Mesenchymal stem cell (in vitro differentiated cells and primary cell): ENCODE measurements at regions not wholly inside any gene's neighbourhood (a gene's known extent, or its start where the extent isn't known, plus 50 kb on each side); places are given as distances from the start of the nearest gene placed in this dataset.

Source experiments
- DNase-seq: peaks from one replicate; pipeline ENCODE4 v3.0.0-alpha.2; 2013
- H2AFZ ChIP-seq: one replicate; pipeline ENCODE4 v1.6.1; 2013; ENCODE audit warnings: low read depth, mild to moderate bottlenecking, control low read depth, inconsistent platforms, low read length, moderate library complexity
- H2AK5ac ChIP-seq: 2 replicates; pipeline ENCODE4 v1.6.1; 2013; ENCODE audit warnings: low read length, moderate library complexity, mild to moderate bottlenecking, inconsistent platforms; ENCODE audit not compliant: severe bottlenecking
- H2BK120ac ChIP-seq: one replicate; pipeline ENCODE4 v1.6.1; 2013; ENCODE audit warnings: low read depth, mild to moderate bottlenecking, inconsistent platforms, low read length, moderate library complexity
- H2BK12ac ChIP-seq, 2 experiments: one replicate each; pipeline ENCODE4 v1.6.1; 2013; ENCODE audit warnings: inconsistent platforms in 2 of 2, low read length in 2 of 2, mild to moderate bottlenecking in 2 of 2, moderate library complexity in 2 of 2, control low read depth in 1 of 2
- H2BK15ac ChIP-seq: one replicate; pipeline ENCODE4 v1.6.1; 2013; ENCODE audit warnings: mild to moderate bottlenecking, low read depth, inconsistent platforms; ENCODE audit not compliant: poor library complexity, severe bottlenecking
- H2BK5ac ChIP-seq: 2 replicates; pipeline ENCODE4 v1.6.1; 2013; ENCODE audit warnings: low read depth, mild to moderate bottlenecking, low read length, control low read depth, inconsistent platforms; ENCODE audit not compliant: poor library complexity, severe bottlenecking
- H3K14ac ChIP-seq, 2 experiments: one replicate each; pipeline ENCODE4 v1.6.1; 2013; ENCODE audit warnings: inconsistent platforms in 2 of 2, low read length in 2 of 2, control low read depth in 1 of 2, mild to moderate bottlenecking in 1 of 2, moderate library complexity in 1 of 2
- H3K18ac ChIP-seq, 2 experiments: one replicate each; pipeline ENCODE4 v1.6.1; 2013; ENCODE audit warnings: inconsistent platforms in 2 of 2, low read length in 2 of 2, control low read depth in 1 of 2, low read depth in 1 of 2, mild to moderate bottlenecking in 1 of 2
- H3K23ac ChIP-seq, 2 experiments: one replicate each; pipeline ENCODE4 v1.6.1; 2013; ENCODE audit warnings: inconsistent platforms in 2 of 2, low read length in 2 of 2, mild to moderate bottlenecking in 2 of 2, moderate library complexity in 2 of 2, control low read depth in 1 of 2
- H3K27ac ChIP-seq: 2 replicates; pipeline ENCODE4 v1.5.1; 2013; ENCODE audit warnings: mild to moderate bottlenecking, moderate library complexity, low read length, control low read depth, inconsistent platforms; ENCODE audit not compliant: poor library complexity, severe bottlenecking
- H3K27me3 ChIP-seq, 2 experiments: 2 replicates each; pipeline versions ENCODE4 v1.6.1 to v1.7.0; 2013; ENCODE audit warnings: low read length in 2 of 2, mild to moderate bottlenecking in 2 of 2, moderate library complexity in 2 of 2, control low read depth in 1 of 2, inconsistent platforms in 1 of 2; ENCODE audit not compliant: control insufficient read depth in 1 of 2, insufficient read depth in 1 of 2
- H3K36me3 ChIP-seq, 2 experiments: 2 replicates each; pipeline versions ENCODE4 v1.6.1 to v1.7.0; 2013; ENCODE audit warnings: low read length in 2 of 2, control low read depth in 1 of 2, inconsistent platforms in 1 of 2, low read depth in 1 of 2, mild to moderate bottlenecking in 1 of 2; ENCODE audit not compliant: insufficient read depth in 2 of 2, control insufficient read depth in 1 of 2
- H3K4ac ChIP-seq, 2 experiments: one replicate each; pipeline ENCODE4 v1.6.1; 2013; ENCODE audit warnings: inconsistent platforms in 2 of 2, low read length in 2 of 2, mild to moderate bottlenecking in 2 of 2, moderate library complexity in 2 of 2, control low read depth in 1 of 2, low read depth in 1 of 2
- H3K4me1 ChIP-seq: 2 replicates; pipeline ENCODE4 v1.6.1; 2013; ENCODE audit warnings: low read depth, low read length, control low read depth; ENCODE audit not compliant: control insufficient read depth, insufficient read depth
- H3K4me2 ChIP-seq: 2 replicates; pipeline ENCODE4 v1.6.1; 2013; ENCODE audit warnings: low read length, mild to moderate bottlenecking, inconsistent platforms; ENCODE audit not compliant: poor library complexity, severe bottlenecking
- H3K4me3 ChIP-seq, 2 experiments: 2 replicates each; pipeline versions ENCODE4 v1.5.1 to v1.7.0; 2013; ENCODE audit warnings: low read length in 2 of 2, mild to moderate bottlenecking in 2 of 2, control low read depth in 1 of 2, low read depth in 1 of 2; ENCODE audit not compliant: insufficient read depth in 1 of 2
- H3K79me1 ChIP-seq: replicated peaks from 2 replicates; pipeline ENCODE4 v1.6.1; 2013; ENCODE audit warnings: mild to moderate bottlenecking, control low read depth, low read length, inconsistent platforms; ENCODE audit not compliant: poor library complexity, severe bottlenecking
- H3K9ac ChIP-seq: 2 replicates; pipeline ENCODE4 v1.7.0; 2013; ENCODE audit warnings: mild to moderate bottlenecking, low read length, moderate library complexity
- H3K9me3 ChIP-seq: 2 replicates; pipeline ENCODE4 v1.7.0; 2013; ENCODE audit warnings: mild to moderate bottlenecking, low read length; ENCODE audit not compliant: control insufficient read depth
- H4K8ac ChIP-seq: one replicate; pipeline ENCODE4 v1.6.1; 2013; ENCODE audit warnings: inconsistent platforms, mild to moderate bottlenecking, low read length, moderate library complexity
- H4K91ac ChIP-seq: one replicate; pipeline ENCODE4 v1.6.1; 2013; ENCODE audit warnings: mild to moderate bottlenecking, low read length, inconsistent platforms
- WGBS: methylation state at CpG from one replicate; pipeline ENCODE4 v1.1.7; 2013; ENCODE audit warnings: mixed read lengths; 5-methylcytosine and 5-hydroxymethylcytosine counted together

- Histone ChIP-seq H2AFZ (no peak overlapping the region), H2BK12ac (no peak overlapping the region), H3K4me1 (no peaks in the 10 kb centered on the region), H2BK15ac (no peak overlapping the region), H2AK5ac (no peak overlapping the region), H3K36me3 (no peaks in the 10 kb centered on the region), H2BK5ac (no peak overlapping the region), H3K4me2 (no peak overlapping the region), H3K27ac (no peak overlapping the region), H3K4me3 (no peak overlapping the region), H3K23ac (no peak overlapping the region), H4K8ac (no peak overlapping the region), H3K18ac (no peak overlapping the region), H3K27me3 (no peaks in the 10 kb centered on the region), H3K9ac (no peak overlapping the region), H2BK120ac (no peak overlapping the region), H3K14ac (no peak overlapping the region), H3K4ac (no peak overlapping the region), H3K79me1 (no peaks in the 10 kb centered on the region), H4K91ac (no peak overlapping the region), H3K9me3 (no peaks in the 10 kb centered on the region)
- no peak for DNase-seq
- 100% methylated on average over 2 of the region's 3 CpGs for WGBS
These were observed 143.6 kb downstream of the RCHY1 start for GRCh38 chr4:75370576-75370975.

DNA sequence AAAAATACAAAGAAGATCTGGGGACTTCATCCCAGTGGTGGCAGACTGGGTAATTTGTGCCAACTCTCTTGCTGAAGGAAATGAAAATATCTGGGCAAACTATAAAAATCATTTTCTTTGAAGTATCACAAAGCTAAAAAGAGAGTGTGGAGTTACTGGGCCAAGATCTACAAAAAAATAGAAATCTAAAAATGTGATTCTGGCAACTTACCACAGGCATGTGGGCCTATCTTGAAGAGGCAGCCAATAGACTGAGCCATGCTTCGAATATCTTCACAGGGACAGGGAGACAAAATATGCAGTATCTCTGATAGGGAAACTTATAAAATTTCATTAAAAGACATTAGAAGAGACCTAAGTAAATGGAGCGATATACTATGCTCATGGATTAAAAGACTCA, 168.8 kb downstream of the RCHY1 start:
- H2BK120ac ChIP-seq = no peak overlapping the region
- no peak overlapping the region for H3K18ac ChIP-seq
- H3K4me3 ChIP-seq = no peak overlapping the region
- DNase-seq = peak; percentile 33
- no peak overlapping the region for H3K14ac ChIP-seq
- H3K4me1 ChIP-seq = no peaks in the 10 kb centered on the region
- H3K79me1 ChIP-seq = no peaks in the 10 kb centered on the region
- H3K4me2 ChIP-seq = no peak overlapping the region
- no peaks in the 10 kb centered on the region for H3K36me3 ChIP-seq
- no peak overlapping the region for H4K8ac ChIP-seq
- H3K23ac ChIP-seq = no peak overlapping the region
- peak overlapping the region in 1 of 2 experiments; percentile 41 for H3K4ac ChIP-seq
- WGBS = 38% methylated on average over 1 of the region's 2 CpGs
- H2BK5ac ChIP-seq = no peak overlapping the region
- no peak overlapping the region for H2BK12ac ChIP-seq
- H3K27me3 ChIP-seq = peaks cover 0 to 19% of the 10 kb centered on the region in 2 experiments
- H3K27ac ChIP-seq = no peak overlapping the region
- no peaks in the 10 kb centered on the region for H3K9me3 ChIP-seq
- H4K91ac ChIP-seq = no peak overlapping the region
- H2BK15ac ChIP-seq = no peak overlapping the region
- H2AK5ac ChIP-seq = no peak overlapping the region
- no peak overlapping the region for H2AFZ ChIP-seq
- peak overlapping the region; percentile 53 for H3K9ac ChIP-seq

DNA sequence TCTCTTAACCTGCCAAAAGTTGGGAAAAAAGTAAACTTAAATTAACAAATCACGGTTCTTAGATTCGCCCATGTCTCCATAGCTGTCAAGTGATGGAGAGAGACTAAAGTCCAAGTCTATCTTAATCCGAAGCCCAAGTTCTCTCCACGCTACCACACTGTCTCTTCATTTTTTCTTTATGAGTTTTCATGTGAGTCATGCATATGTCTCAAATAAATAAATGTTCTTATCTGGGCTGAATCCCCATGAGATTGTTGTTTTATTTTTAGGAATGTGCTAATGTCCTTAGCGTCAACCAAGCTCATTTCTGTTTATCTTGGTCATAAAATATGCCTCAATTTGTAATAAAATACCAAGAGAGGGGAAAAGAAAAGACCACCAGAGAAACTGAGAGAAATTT, 169.3 kb downstream of the RCHY1 start:
- H3K27me3 ChIP-seq = peaks cover 0 to 15% of the 10 kb centered on the region in 2 experiments
- H4K8ac ChIP-seq = no peak overlapping the region
- no peak overlapping the region for H3K4ac ChIP-seq
- no peak overlapping the region for H2BK5ac ChIP-seq
- H3K4me3 ChIP-seq = no peak overlapping the region
- H3K23ac ChIP-seq = no peak overlapping the region
- H2AK5ac ChIP-seq = no peak overlapping the region
- H2BK12ac ChIP-seq = no peak overlapping the region
- no peak overlapping the region for H3K27ac ChIP-seq
- no peak overlapping the region for H3K4me2 ChIP-seq
- 38% methylated on average over 2 of the region's 5 CpGs for WGBS
- H3K36me3 ChIP-seq = no peaks in the 10 kb centered on the region
- peak overlapping the region; percentile 53 for H3K9ac ChIP-seq
- H4K91ac ChIP-seq = no peak overlapping the region
- H3K14ac ChIP-seq = no peak overlapping the region
- no peak overlapping the region for H2BK15ac ChIP-seq
- H2AFZ ChIP-seq = no peak overlapping the region
- no peaks in the 10 kb centered on the region for H3K9me3 ChIP-seq
- no peaks in the 10 kb centered on the region for H3K4me1 ChIP-seq
- H3K18ac ChIP-seq = no peak overlapping the region
- H2BK120ac ChIP-seq = no peak overlapping the region
- no peaks in the 10 kb centered on the region for H3K79me1 ChIP-seq
- DNase-seq = peak; percentile 88

GRCh38 chr4:75343333-75343732, 170.9 kb downstream of the RCHY1 start:
- Histone ChIP-seq H3K23ac (no peak overlapping the region), H2BK120ac (no peak overlapping the region), H4K8ac (no peak overlapping the region), H4K91ac (no peak overlapping the region), H2BK15ac (no peak overlapping the region), H3K18ac (no peak overlapping the region), H3K9me3 (no peaks in the 10 kb centered on the region), H3K4ac (no peak overlapping the region), H2AFZ (no peak overlapping the region), H2BK5ac (no peak overlapping the region), H3K27me3 (peaks cover 0 to 19% of the 10 kb centered on the region in 2 experiments), H3K27ac (no peak overlapping the region), H3K4me1 (no peaks in the 10 kb centered on the region), H3K79me1 (no peaks in the 10 kb centered on the region), H3K4me2 (no peak overlapping the region), H2AK5ac (no peak overlapping the region), H3K9ac (no peak overlapping the region), H2BK12ac (no peak overlapping the region), H3K4me3 (no peak overlapping the region), H3K14ac (no peak overlapping the region), H3K36me3 (no peaks in the 10 kb centered on the region)
- DNase-seq = peak; percentile 58
- no CpG with 5 or more reads among the region's 2 CpGs for WGBS
